ENCODE measurements at regions not wholly inside any gene's neighbourhood (a gene's known extent, or its start where the extent isn't known, plus 50 kb on each side); places are given as distances from the start of the nearest gene placed in this dataset.

GRCh38 chr4:129970801-129971200, 874.8 kb downstream of the C4orf33 start:
- Histone ChIP-seq H3K27ac (no peak overlapping the region), H3K4me3 (no peak overlapping the region), H3K27me3 (replicated peaks; ENCODE audit: insufficient read depth) (no peaks in the 10 kb centered on the region), H3K9me3 (no peaks in the 10 kb centered on the region), H3K4me1 (ENCODE audit: control insufficient read depth in 1 of 2, low read depth in 2 of 2) (no peaks in the 10 kb centered on the region), H3K36me3 (no peaks in the 10 kb centered on the region)
- TF ChIP-seq CTCF (IDR thresholded peaks at IDR 0.05) = no peak
- DNase-seq (ENCODE audit: low spot score) = no peak
- ATAC-seq (ENCODE audit: insufficient number of reproducible peaks, low FRiP score, low read depth) = no peak

- TF ChIP-seq CTCF (IDR thresholded peaks at IDR 0.05) = no peak
- Histone ChIP-seq H3K9me3 (no peaks in the 10 kb centered on the region), H3K27ac (no peak overlapping the region), H3K4me3 (no peak overlapping the region), H3K36me3 (no peaks in the 10 kb centered on the region), H3K27me3 (replicated peaks; ENCODE audit: insufficient read depth) (no peaks in the 10 kb centered on the region), H3K4me1 (ENCODE audit: control insufficient read depth in 1 of 2, low read depth in 2 of 2) (no peaks in the 10 kb centered on the region)
- ATAC-seq (ENCODE audit: insufficient number of reproducible peaks, low FRiP score, low read depth) (no peak), DNase-seq (ENCODE audit: low spot score) (no peak)
Observed at GRCh38 chr4:129971419-129971818, 875.5 kb downstream of the C4orf33 start.

GRCh38 chr4:129972257-129972656, 876.3 kb downstream of the C4orf33 start:
- H3K4me1 ChIP-seq (ENCODE audit: control insufficient read depth in 1 of 2, low read depth in 2 of 2) = no peaks in the 10 kb centered on the region
- TF ChIP-seq CTCF (IDR thresholded peaks at IDR 0.05) = no peak
- H3K36me3 ChIP-seq = no peaks in the 10 kb centered on the region
- H3K27ac ChIP-seq = no peak overlapping the region
- H3K4me3 ChIP-seq = no peak overlapping the region
- ATAC-seq (ENCODE audit: insufficient number of reproducible peaks, low FRiP score, low read depth) (no peak), DNase-seq (ENCODE audit: low spot score) (no peak)
- no peaks in the 10 kb centered on the region for H3K9me3 ChIP-seq
- no peaks in the 10 kb centered on the region for H3K27me3 ChIP-seq (replicated peaks; ENCODE audit: insufficient read depth)

- DNase-seq (ENCODE audit: low spot score) (no peak), ATAC-seq (ENCODE audit: insufficient number of reproducible peaks, low FRiP score, low read depth) (no peak)
- H3K36me3 ChIP-seq = no peaks in the 10 kb centered on the region
- no peaks in the 10 kb centered on the region for H3K27me3 ChIP-seq (replicated peaks; ENCODE audit: insufficient read depth)
- H3K4me1 ChIP-seq (ENCODE audit: control insufficient read depth in 1 of 2, low read depth in 2 of 2) = no peaks in the 10 kb centered on the region
- TF ChIP-seq CTCF (IDR thresholded peaks at IDR 0.05) = no peak
- H3K4me3 ChIP-seq = no peak overlapping the region
- no peaks in the 10 kb centered on the region for H3K9me3 ChIP-seq
- no peak overlapping the region for H3K27ac ChIP-seq
Observed at GRCh38 chr4:129974730-129975129, 878.8 kb downstream of the C4orf33 start.

GRCh38 chr4:129978315-129978714, 882.4 kb downstream of the C4orf33 start:
- H3K27ac ChIP-seq = no peak overlapping the region
- ATAC-seq (ENCODE audit: insufficient number of reproducible peaks, low FRiP score, low read depth) (no peak), DNase-seq (ENCODE audit: low spot score) (no peak)
- TF ChIP-seq CTCF (IDR thresholded peaks at IDR 0.05) = no peak
- H3K36me3 ChIP-seq = no peaks in the 10 kb centered on the region
- no peaks in the 10 kb centered on the region for H3K9me3 ChIP-seq
- H3K27me3 ChIP-seq (replicated peaks; ENCODE audit: insufficient read depth) = no peaks in the 10 kb centered on the region
- H3K4me1 ChIP-seq (ENCODE audit: control insufficient read depth in 1 of 2, low read depth in 2 of 2) = no peaks in the 10 kb centered on the region
- no peak overlapping the region for H3K4me3 ChIP-seq

Data from thoracic aorta (tissue), 2 donors.